Smooth muscle cell (in vitro differentiated cells): ENCODE measurements at regions not wholly inside any gene's neighbourhood (a gene's known extent, or its start where the extent isn't known, plus 50 kb on each side); places are given as distances from the start of the nearest gene placed in this dataset.
A peak's percentile ranks its signal among the peaks of the same experiment; 100 is the strongest.

Experiments used
- DNase-seq: peaks from one replicate; lab custom pipeline; 2025; ENCODE audit not compliant: unreplicated experiment; lab: John Stamatoyannopoulos, UW
- H2AFZ ChIP-seq: fragments of 200-600 bp; sonication (generic); 2 replicates; pipeline ENCODE4 v1.6.0; 2016; ENCODE audit warnings: antibody characterized with exemption, low read depth, mild to moderate bottlenecking
- H3F3A ChIP-seq: fragments of 200-600 bp; sonication (generic); 2 replicates; pipeline ENCODE4 v1.6.0; 2017; ENCODE audit warnings: antibody characterized with exemption, low read depth
- H3K27ac ChIP-seq: fragments of 200-600 bp; sonication (generic); 2 replicates; pipeline ENCODE4 v1.5.1; 2016; ENCODE audit warnings: low read depth, mild to moderate bottlenecking
- H3K27me3 ChIP-seq: fragments of 200-600 bp; sonication (generic); 2 replicates; pipeline ENCODE4 v1.6.1; 2016; ENCODE audit warnings: low read depth, mild to moderate bottlenecking
- H3K36me3 ChIP-seq: fragments of 200-600 bp; sonication (generic); 2 replicates; pipeline ENCODE4 v1.5.1; 2016; ENCODE audit warnings: low read depth
- H3K4me1 ChIP-seq: fragments of 200-600 bp; sonication (generic); 2 replicates; pipeline ENCODE4 v1.5.1; 2016; ENCODE audit warnings: low read depth
- H3K4me2 ChIP-seq: fragments of 200-600 bp; sonication (generic); 2 replicates; pipeline ENCODE4 v1.6.0; 2016; ENCODE audit warnings: mild to moderate bottlenecking
- H3K4me3 ChIP-seq: fragments of 200-600 bp; sonication (generic); 2 replicates; pipeline ENCODE4 v1.5.1; 2016; ENCODE audit warnings: mild to moderate bottlenecking
- H3K79me2 ChIP-seq: fragments of 200-600 bp; sonication (generic); 2 replicates; pipeline ENCODE4 v1.6.0; 2016; ENCODE audit warnings: low read depth, mild to moderate bottlenecking
- H3K9ac ChIP-seq: fragments of 200-600 bp; sonication (generic); 2 replicates; pipeline ENCODE4 v1.6.0; 2016; ENCODE audit warnings: low read depth
- H3K9me3 ChIP-seq: fragments of 200-600 bp; sonication (generic); replicated peaks from 2 replicates; pipeline ENCODE4 v1.5.1; 2016; ENCODE audit warnings: low read depth
- H4K20me1 ChIP-seq: fragments of 200-600 bp; sonication (generic); 2 replicates; pipeline ENCODE4 v1.6.0; 2016; ENCODE audit warnings: low read depth
- CTCF ChIP-seq: fragments of 200-600 bp; sonication (generic); IDR thresholded peaks from 2 replicates; pipeline ENCODE4 v1.5.1; 2017; ENCODE audit warnings: borderline replicate concordance, mild to moderate bottlenecking, antibody characterized with exemption; ENCODE audit not compliant: insufficient read depth, poor library complexity, severe bottlenecking
- WGBS: methylation state at CpG from one replicate; pipeline ENCODE4 v1.1.7; 2016; ENCODE audit warnings: low lambda C conversion rate; 5-methylcytosine and 5-hydroxymethylcytosine counted together

DNA sequence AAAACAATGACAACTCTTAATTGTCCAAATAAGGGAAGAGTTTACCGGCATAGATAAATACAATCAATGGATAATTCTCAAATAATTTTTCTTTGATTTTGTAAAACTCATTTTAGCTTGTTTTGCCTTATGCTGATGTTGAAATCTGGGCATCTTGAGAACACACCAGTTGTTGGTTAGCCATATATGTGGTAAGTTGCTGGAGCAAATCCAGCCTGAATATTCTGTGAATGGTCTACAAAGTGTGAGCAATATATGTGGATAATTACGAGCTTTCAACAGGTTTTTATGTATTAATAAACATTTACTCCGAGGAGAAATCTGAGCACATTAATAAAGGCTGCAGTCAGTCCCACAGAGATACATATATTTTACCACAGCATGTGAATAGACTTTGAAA lies 423.6 kb downstream of the BCKDHB start:
- no peaks in the 10 kb centered on the region for H3K4me1 ChIP-seq
- DNase-seq, result no peak
- H4K20me1 ChIP-seq, result no peaks in the 10 kb centered on the region
- no peak overlapping the region for H2AFZ ChIP-seq
- no peaks in the 10 kb centered on the region for H3K9me3 ChIP-seq
- no peak overlapping the region for H3K9ac ChIP-seq
- no peaks in the 10 kb centered on the region for H3K79me2 ChIP-seq
- 89% methylated on average over 3 of the region's 3 CpGs for WGBS
- no peaks in the 10 kb centered on the region for H3K36me3 ChIP-seq
- no peak overlapping the region for H3K4me2 ChIP-seq
- TF ChIP-seq CTCF, result no peak
- H3F3A ChIP-seq, result no peaks in the 10 kb centered on the region
- no peaks in the 10 kb centered on the region for H3K27me3 ChIP-seq
- H3K27ac ChIP-seq, result no peak overlapping the region
- no peak overlapping the region for H3K4me3 ChIP-seq

- Histone ChIP-seq H3K27ac (no peak overlapping the region), H3K4me1 (no peaks in the 10 kb centered on the region), H3K4me2 (no peak overlapping the region), H3K79me2 (no peaks in the 10 kb centered on the region), H3F3A (no peaks in the 10 kb centered on the region), H4K20me1 (no peaks in the 10 kb centered on the region), H3K36me3 (no peaks in the 10 kb centered on the region), H3K9me3 (no peaks in the 10 kb centered on the region), H2AFZ (no peak overlapping the region), H3K9ac (no peak overlapping the region), H3K4me3 (no peak overlapping the region), H3K27me3 (no peaks in the 10 kb centered on the region)
- DNase-seq, result no peak
- no peak for TF ChIP-seq CTCF
Observed at GRCh38 chr6:80528115-80528514, 421.6 kb downstream of the BCKDHB start.

DNA sequence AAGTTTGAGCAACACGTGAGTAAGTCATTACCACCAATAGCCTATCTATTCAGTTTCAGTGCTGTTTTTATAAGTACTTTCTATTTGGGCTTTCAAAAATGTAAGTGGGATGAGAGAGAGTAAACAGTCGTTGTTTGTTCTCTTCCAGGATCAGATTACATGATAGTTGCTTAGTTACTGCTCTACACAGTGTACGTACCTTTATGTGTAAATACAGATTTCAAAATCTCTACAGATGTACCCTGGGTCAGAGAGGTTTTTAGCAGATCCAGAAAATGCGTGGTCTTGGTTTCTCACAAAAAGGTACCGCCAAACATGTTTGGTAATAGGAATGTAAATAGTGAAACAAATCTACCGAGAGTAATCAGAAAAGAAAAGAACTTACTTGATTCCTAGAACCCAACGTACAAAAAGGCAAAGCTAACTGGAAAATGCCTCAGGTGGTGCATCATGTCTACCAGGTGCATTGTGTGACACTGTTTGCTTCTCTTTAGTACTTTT lies 421.1 kb downstream of the BCKDHB start:
- Histone ChIP-seq H3K4me3 (no peak overlapping the region), H4K20me1 (no peaks in the 10 kb centered on the region), H2AFZ (peak overlapping the region; percentile 69), H3K9me3 (no peaks in the 10 kb centered on the region), H3K27me3 (no peaks in the 10 kb centered on the region), H3K9ac (no peak overlapping the region), H3K4me2 (no peak overlapping the region), H3K27ac (no peak overlapping the region), H3F3A (no peaks in the 10 kb centered on the region), H3K4me1 (no peaks in the 10 kb centered on the region), H3K36me3 (no peaks in the 10 kb centered on the region), H3K79me2 (no peaks in the 10 kb centered on the region)
- 70% methylated on average over 7 of the region's 7 CpGs for WGBS
- TF ChIP-seq CTCF, result no peak
- DNase-seq, result no peak

GRCh38 chr6:80523531-80523997 lies 417.1 kb downstream of the BCKDHB start:
- H3K27me3 ChIP-seq, result no peaks in the 10 kb centered on the region
- no peaks in the 10 kb centered on the region for H3K4me1 ChIP-seq
- DNase-seq, result no peak
- WGBS, result 40% methylated on average over 11 of the region's 11 CpGs
- H3K9me3 ChIP-seq, result no peaks in the 10 kb centered on the region
- no peak for TF ChIP-seq CTCF
- H3K9ac ChIP-seq, result no peak overlapping the region
- no peaks in the 10 kb centered on the region for H3K36me3 ChIP-seq
- H3K27ac ChIP-seq, result no peak overlapping the region
- H2AFZ ChIP-seq, result peak overlapping the region; percentile 40
- peak overlapping the region; percentile 66 for H3K4me2 ChIP-seq
- H3F3A ChIP-seq, result no peaks in the 10 kb centered on the region
- no peak overlapping the region for H3K4me3 ChIP-seq
- H3K79me2 ChIP-seq, result no peaks in the 10 kb centered on the region
- no peaks in the 10 kb centered on the region for H4K20me1 ChIP-seq
